ENCODE measurements at regions not wholly inside any gene's neighbourhood (a gene's known extent, or its start where the extent isn't known, plus 50 kb on each side); places are given as distances from the start of the nearest gene placed in this dataset.

- TF ChIP-seq POLR2A (IDR thresholded peaks at IDR 0.05) (no peak), CTCF (IDR thresholded peaks at IDR 0.05) (no peak)
Observed at GRCh38 chr12:30323008-30323407, 372.7 kb downstream of the IPO8 start.
